ENCODE measurements at regions not wholly inside any gene's neighbourhood (a gene's known extent, or its start where the extent isn't known, plus 50 kb on each side); places are given as distances from the start of the nearest gene placed in this dataset.
A peak's percentile ranks its signal among the peaks of the same experiment; 100 is the strongest.

DNA sequence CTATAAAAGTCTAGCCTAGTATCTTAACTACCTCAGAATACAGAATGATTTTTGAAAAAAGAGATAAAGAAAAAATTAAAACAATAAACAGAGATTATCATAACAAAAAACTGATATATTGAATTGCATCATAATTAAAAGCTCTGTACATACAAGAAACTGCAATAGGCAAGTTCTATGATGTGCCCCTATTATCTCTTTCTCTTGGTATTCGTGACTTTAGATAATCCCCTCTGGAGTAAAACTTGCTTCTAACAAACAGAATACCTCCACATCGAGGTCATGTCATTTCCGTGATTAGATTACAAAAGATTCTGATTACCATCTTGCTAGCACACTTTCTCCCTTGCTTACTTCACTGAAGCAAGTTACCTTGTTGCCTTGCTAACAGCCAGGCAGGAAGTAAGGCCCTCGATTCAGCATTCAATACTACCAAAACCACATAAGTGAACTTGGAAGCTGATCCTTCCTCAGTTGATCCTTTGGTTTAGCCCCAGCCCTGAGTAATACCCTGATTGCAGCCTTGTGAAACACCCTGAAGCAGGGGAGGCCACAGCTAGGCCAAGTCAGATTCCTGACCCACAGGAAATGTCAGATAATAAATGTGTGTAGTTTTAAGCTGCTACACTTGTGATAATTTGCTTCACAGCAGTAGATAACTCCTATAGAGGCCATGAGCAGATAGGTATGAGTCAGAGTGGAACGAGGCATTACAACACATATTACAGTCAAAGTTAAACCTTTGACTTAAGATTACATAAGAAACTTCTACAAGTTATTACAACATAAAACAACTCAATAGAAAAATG lies 53.7 kb upstream of the TMX4 start:
- TF ChIP-seq CTCF (conservative IDR thresholded peaks at IDR 0.05) = no peak
- H3K27ac ChIP-seq = peak overlapping the region; percentile 5; the same call in 1 of the 2 replicates

- no peak overlapping the region for H3K27ac ChIP-seq
- TF ChIP-seq CTCF (conservative IDR thresholded peaks at IDR 0.05) = no peak
Measured at GRCh38 chr20:8074931-8075330, 55.4 kb upstream of the TMX4 start.

- 0 out of 2 replicates have a peak, but pooled peaks have one; percentile 23 for TF ChIP-seq CTCF (conservative IDR thresholded peaks at IDR 0.05)
- peak overlapping the region; percentile 16; the same call in 1 of the 2 replicates for H3K27ac ChIP-seq
Measured at GRCh38 chr20:8076306-8077136, 55.5 kb upstream of the PLCB1 start.

DNA sequence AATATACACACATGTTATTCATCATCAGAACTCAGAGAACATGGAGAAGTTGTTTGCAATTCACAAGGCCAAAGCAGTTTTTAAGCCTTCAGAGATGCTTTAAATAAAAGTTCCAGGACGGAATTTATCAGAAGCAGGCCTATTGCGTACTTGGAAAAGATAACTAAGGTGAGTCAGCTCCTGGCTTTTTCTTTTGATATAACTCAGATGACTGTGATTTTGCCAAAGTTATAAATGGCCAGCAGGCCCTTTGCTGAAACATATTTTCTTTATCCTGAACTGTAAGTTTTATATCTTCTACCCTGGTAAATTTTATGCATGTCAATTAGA lies 55.0 kb upstream of the PLCB1 start:
- H3K27ac ChIP-seq = peak overlapping the region; percentile 16; the same call in 1 of the 2 replicates
- TF ChIP-seq CTCF (conservative IDR thresholded peaks at IDR 0.05) = no peak

GRCh38 chr20:8078528-8078914 lies 53.5 kb upstream of the PLCB1 start:
- H3K27ac ChIP-seq = peak overlapping the region; percentile 16; the same call in 1 of the 2 replicates

GRCh38 chr20:8079976-8080375 lies 52.1 kb upstream of the PLCB1 start:
- TF ChIP-seq CTCF (conservative IDR thresholded peaks at IDR 0.05) = no peak

More at GRCh38 chr20:8078528-8078914, 53.5 kb upstream of the PLCB1 start:
- TF ChIP-seq CTCF (conservative IDR thresholded peaks at IDR 0.05) = no peak

DNA sequence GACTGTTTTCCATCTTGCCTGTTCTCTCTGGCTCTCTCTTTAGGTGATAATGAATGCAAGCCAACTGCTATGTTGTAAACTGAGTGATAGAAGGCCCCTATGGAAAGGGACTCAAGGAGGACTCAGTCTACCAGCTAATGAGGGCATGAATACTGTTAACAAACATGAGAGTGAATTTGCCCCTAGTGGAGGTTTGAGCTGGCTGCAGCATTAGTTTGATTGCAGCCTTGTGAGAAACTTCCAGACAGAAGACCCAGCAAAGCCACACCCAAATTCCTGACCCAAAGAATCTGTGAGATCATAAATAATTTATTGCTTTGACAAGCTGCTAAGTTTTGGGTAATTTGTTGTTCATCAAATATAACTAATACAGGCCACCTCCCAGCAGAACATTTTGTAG lies 50.0 kb upstream of the PLCB1 start:
- H3K27ac ChIP-seq = no peak overlapping the region
- TF ChIP-seq CTCF (conservative IDR thresholded peaks at IDR 0.05) = peak; percentile 44

More at GRCh38 chr20:8079976-8080375, 52.1 kb upstream of the PLCB1 start:
- no peak overlapping the region for H3K27ac ChIP-seq
